Endothelial cell of umbilical vein (primary cell): ENCODE measurements at regions not wholly inside any gene's neighbourhood (a gene's known extent, or its start where the extent isn't known, plus 50 kb on each side); places are given as distances from the start of the nearest gene placed in this dataset.
A peak's percentile ranks its signal among the peaks of the same experiment; 100 is the strongest.

Source experiments
- BruUV-seq: library from RNA; stranded (reverse); fragments of 400-500 nt; replicated peaks from 2 replicates; lab custom pipeline; 2021; lab: Mats Ljungman, UMichigan
- CTCF ChIA-PET: fragments of 300-600, 350-600 bp; sonication (Branson Sonifier 250); formaldehyde crosslinking; loops from one replicate; lab custom pipeline; 2021; ENCODE audit warnings: antibody characterized with exemption, inconsistent platforms; lab: Charles Lee
- POLR2A ChIA-PET: fragments of 300-600, 350-600 bp; sonication (Branson Sonifier 250); formaldehyde crosslinking; loops from one replicate; lab custom pipeline; 2021; ENCODE audit warnings: antibody characterized with exemption, inconsistent platforms; lab: Charles Lee
- DNase-seq: peaks from one replicate; pipeline ENCODE4 v3.0.0-alpha.2; 2011; ENCODE audit warnings: low read depth, low spot score
- FAIRE-seq: peaks from 2 replicates; lab custom pipeline; 2011; peaks lifted over from hg19 to GRCh38; lab: Jason Lieb, UNC
- H2AFZ ChIP-seq: 2 replicates; pipeline ENCODE4 v1.6.0; 2012; ENCODE audit warnings: low read depth, low read length, control low read depth, inconsistent platforms
- H3K27ac ChIP-seq: 2 replicates; pipeline ENCODE4 v1.5.1; 2011; ENCODE audit warnings: low read depth, mild to moderate bottlenecking, control low read depth, low read length, moderate library complexity; ENCODE audit not compliant: insufficient read depth
- H3K27me3 ChIP-seq, 2 experiments: 2 replicates each; pipeline versions ENCODE4 v1.6.0 to v1.6.1; 2011; ENCODE audit warnings: low read length in 2 of 2, mixed read lengths in 1 of 2; ENCODE audit not compliant: control insufficient read depth in 2 of 2, insufficient read depth in 2 of 2
- H3K36me3 ChIP-seq, 2 experiments: 2 replicates in 1 of 2; 3 replicates in 1 of 2; pipeline ENCODE4 v1.5.1; 2011; ENCODE audit warnings: low read length in 2 of 2, mild to moderate bottlenecking in 1 of 2, moderate library complexity in 1 of 2; ENCODE audit not compliant: control insufficient read depth in 2 of 2, insufficient read depth in 2 of 2; ENCODE audit errors: extremely low read depth in 1 of 2
- H3K4me1 ChIP-seq: 3 replicates; pipeline ENCODE4 v1.5.1; 2011; ENCODE audit warnings: mild to moderate bottlenecking, low read length; ENCODE audit not compliant: control insufficient read depth, insufficient read depth; ENCODE audit errors: extremely low read depth
- H3K4me2 ChIP-seq: 2 replicates; pipeline ENCODE4 v1.6.1; 2011; ENCODE audit warnings: low read length, control low read depth, mixed read lengths; ENCODE audit not compliant: insufficient read depth
- H3K4me3 ChIP-seq, 3 experiments: fragments of 200-600 bp in 1 of 3; sonication (generic), shearing (Covaris generic) in 1 of 3; replicated peaks in 1 of 3; 2 replicates each; pipeline ENCODE4 v1.5.1; 2011 to 2016; ENCODE audit warnings: control low read depth in 3 of 3, low read length in 3 of 3, mild to moderate bottlenecking in 2 of 3, inconsistent platforms in 1 of 3, low read depth in 1 of 3, moderate library complexity in 1 of 3; ENCODE audit not compliant: insufficient read depth in 1 of 3
- H3K79me2 ChIP-seq: 2 replicates; pipeline ENCODE4 v1.6.0; 2012; ENCODE audit warnings: low read length, inconsistent platforms; ENCODE audit not compliant: control insufficient read depth, insufficient read depth
- H3K9ac ChIP-seq: replicated peaks from 2 replicates; pipeline ENCODE3; 2011; ENCODE audit warnings: low read length, control low read depth; ENCODE audit not compliant: insufficient read depth; ENCODE audit errors: extremely low read depth
- H3K9me1 ChIP-seq: replicated peaks from 3 replicates; pipeline ENCODE4 v1.6.0; 2011; ENCODE audit warnings: mild to moderate bottlenecking, low read length; ENCODE audit not compliant: control insufficient read depth, insufficient read depth; ENCODE audit errors: extremely low read depth
- H3K9me3 ChIP-seq: replicated peaks from 2 replicates; pipeline ENCODE4 v1.5.1; 2012; ENCODE audit warnings: low read length, inconsistent platforms; ENCODE audit not compliant: control insufficient read depth, insufficient read depth
- H4K20me1 ChIP-seq: replicated peaks from 2 replicates; pipeline ENCODE3; 2011; ENCODE audit warnings: mild to moderate bottlenecking, low read length; ENCODE audit not compliant: control insufficient read depth, insufficient read depth; ENCODE audit errors: extremely low read depth
- CTCF ChIP-seq, 2 donors: IDR thresholded peaks; 1 replicate in 1 of 2; 2 replicates in 1 of 2; pipeline ENCODE4 v1.5.1; 2011; ENCODE audit warnings: low read length in 2 of 2, mild to moderate bottlenecking in 2 of 2, moderate library complexity in 2 of 2, control low read depth in 1 of 2, inconsistent platforms in 1 of 2, low read depth in 1 of 2; ENCODE audit not compliant: insufficient read depth in 1 of 2; ENCODE audit errors: extremely low read depth in 1 of 2
- EZH2 ChIP-seq: IDR thresholded peaks from 2 replicates; pipeline ENCODE4 v1.6.1; 2012; ENCODE audit warnings: borderline replicate concordance, low read depth, mild to moderate bottlenecking, moderate library complexity, low read length, inconsistent platforms; ENCODE audit not compliant: severe bottlenecking
- FOS ChIP-seq: IDR thresholded peaks from 2 replicates; pipeline ENCODE4 v1.6.1; 2011; ENCODE audit warnings: mild to moderate bottlenecking, low read length, moderate library complexity, borderline replicate concordance; ENCODE audit not compliant: insufficient read depth
- GATA2 ChIP-seq: IDR thresholded peaks from 2 replicates; pipeline ENCODE4 v1.7.0; 2011; ENCODE audit warnings: low read depth, mild to moderate bottlenecking, moderate library complexity, mixed read lengths, low read length; ENCODE audit not compliant: insufficient read length, insufficient read depth
- JUN ChIP-seq: IDR thresholded peaks from 2 replicates; pipeline ENCODE4 v1.6.1; 2011; ENCODE audit warnings: borderline replicate concordance, low read depth; ENCODE audit not compliant: insufficient read length, insufficient read depth
- MAX ChIP-seq: IDR thresholded peaks from 2 replicates; pipeline ENCODE4 v1.6.1; 2011; ENCODE audit not compliant: insufficient read depth, insufficient read length
- MYC ChIP-seq: IDR thresholded peaks from one replicate; pipeline ENCODE4 v1.6.1; 2011; ENCODE audit warnings: mild to moderate bottlenecking, low read depth, low read length
- POLR2A ChIP-seq: IDR thresholded peaks from 2 replicates; pipeline ENCODE4 v1.6.1; 2012; ENCODE audit warnings: low read depth, mild to moderate bottlenecking, control low read depth, low read length
- POLR2AphosphoS5 ChIP-seq: IDR thresholded peaks from 2 replicates; pipeline ENCODE4 v1.6.1; 2012; ENCODE audit warnings: low read depth, mild to moderate bottlenecking, control low read depth, low read length, moderate library complexity; ENCODE audit not compliant: insufficient read depth
- dilution Hi-C: fragments of 300-500 bp; cut with MboI; formaldehyde crosslinking; loops from one replicate; pipeline ENCODE4 v1.15.0; 2019; ENCODE audit warnings: low sequenced_read_pairs; ENCODE audit not compliant: extremely low pct_ligation_motif_present
- intact Hi-C: fragments of 100-400 bp; cut with micrococcal nuclease; formaldehyde crosslinking; loops from one replicate; pipeline ENCODE4 v1.10.0; 2022

GRCh38 chr6:12403947-12404647 lies 113.9 kb downstream of the EDN1 start:
- ChIA-PET POLR2A (no interaction called here), CTCF (no interaction called here)
- FAIRE-seq (no peak), DNase-seq (no peak)
- Histone ChIP-seq H3K4me2 (no peak overlapping the region), H4K20me1 (no peaks in the 10 kb centered on the region), H3K36me3 (no peaks in the 10 kb centered on the region), H3K9me1 (no peaks in the 10 kb centered on the region), H3K4me1 (peaks cover 23% of the 10 kb centered on the region), H3K9ac (no peak overlapping the region), H3K79me2 (no peaks in the 10 kb centered on the region), H3K27me3 (no peaks in the 10 kb centered on the region), H3K4me3 (no peak overlapping the region), H2AFZ (peak overlapping the region; percentile 66), H3K27ac (no peak overlapping the region), H3K9me3 (no peaks in the 10 kb centered on the region)
- intact Hi-C loops (no loop called here), dilution Hi-C loops (no loop called here)
- BruUV-seq, result no TSS peak
- no peak for TF ChIP-seq EZH2
- no peak for TF ChIP-seq CTCF (IDR thresholded peaks at IDR 0.05; ENCODE audit: extremely low read depth in 1 of 2, insufficient read depth in 1 of 2, low read depth in 1 of 2, low read length in 2 of 2)
- no peak for TF ChIP-seq FOS
- no peak for TF ChIP-seq MYC
- no peak for TF ChIP-seq POLR2A

GRCh38 chr6:12404651-12405050 lies 114.5 kb downstream of the EDN1 start:
- FAIRE-seq (no peak), DNase-seq (no peak)
- H3K9ac ChIP-seq, result no peak overlapping the region
- dilution Hi-C loops (no loop called here), intact Hi-C loops (no loop called here)
- H3K27me3 ChIP-seq, result no peaks in the 10 kb centered on the region
- H3K27ac ChIP-seq, result no peak overlapping the region
- no peaks in the 10 kb centered on the region for H4K20me1 ChIP-seq
- H3K4me1 ChIP-seq, result peaks cover 25% of the 10 kb centered on the region
- H3K9me1 ChIP-seq, result no peaks in the 10 kb centered on the region
- H3K4me2 ChIP-seq, result no peak overlapping the region
- H3K36me3 ChIP-seq, result no peaks in the 10 kb centered on the region
- H3K79me2 ChIP-seq, result no peaks in the 10 kb centered on the region
- TF ChIP-seq JUN, result no peak
- no peak for TF ChIP-seq POLR2A
- TF ChIP-seq MYC, result no peak
- no peak for TF ChIP-seq FOS
- TF ChIP-seq EZH2, result no peak
- no peak for TF ChIP-seq GATA2
- no peak for TF ChIP-seq POLR2AphosphoS5
- TF ChIP-seq MAX, result no peak
- TF ChIP-seq CTCF (IDR thresholded peaks at IDR 0.05; ENCODE audit: extremely low read depth in 1 of 2, insufficient read depth in 1 of 2, low read depth in 1 of 2, low read length in 2 of 2), result no peak
- BruUV-seq, result no TSS peak
- no peak overlapping the region for H3K4me3 ChIP-seq
- H3K9me3 ChIP-seq, result no peaks in the 10 kb centered on the region
- POLR2A ChIA-PET, result no interaction called here
- CTCF ChIA-PET, result no interaction called here
- H2AFZ ChIP-seq, result no peak overlapping the region
